HG02678 (cell line): ENCODE measurements at regions not wholly inside any gene's neighbourhood (a gene's known extent, or its start where the extent isn't known, plus 50 kb on each side); places are given as distances from the start of the nearest gene placed in this dataset.
"Not testable (repeated sequence)": the region's sequence is repeated elsewhere in the genome, so short reads cannot be mapped to it uniquely, and the experiment has no call there.

ENCODE experiments used
- ATAC-seq: cut with Tn5 transposase; IDR thresholded peaks from one replicate; pipeline ENCODE4 v1.9.1; 2021; ENCODE audit warnings: mild to moderate bottlenecking, moderate library complexity; ENCODE audit not compliant: unreplicated experiment

DNA sequence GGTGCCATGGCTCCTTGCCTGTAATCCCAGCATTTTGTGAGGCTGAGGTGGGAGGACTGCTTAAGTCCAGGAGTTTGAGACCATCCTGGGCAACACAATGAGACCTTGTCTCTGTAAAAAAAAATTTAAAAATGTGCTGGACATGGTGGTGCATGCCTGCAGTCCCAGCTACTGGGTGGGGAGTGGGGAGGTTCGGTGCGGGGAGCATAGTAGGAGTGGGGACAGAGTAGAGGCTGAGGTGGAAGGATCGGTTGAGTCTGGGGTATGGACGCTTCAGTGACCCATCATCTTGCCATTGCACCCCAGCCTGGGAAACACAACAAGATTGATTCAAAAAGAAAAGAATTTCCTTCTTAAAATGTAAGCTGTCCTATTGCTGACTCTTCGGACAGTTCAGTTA lies 1490.0 kb upstream of the GBE1 start:
- ATAC-seq = no peak

DNA sequence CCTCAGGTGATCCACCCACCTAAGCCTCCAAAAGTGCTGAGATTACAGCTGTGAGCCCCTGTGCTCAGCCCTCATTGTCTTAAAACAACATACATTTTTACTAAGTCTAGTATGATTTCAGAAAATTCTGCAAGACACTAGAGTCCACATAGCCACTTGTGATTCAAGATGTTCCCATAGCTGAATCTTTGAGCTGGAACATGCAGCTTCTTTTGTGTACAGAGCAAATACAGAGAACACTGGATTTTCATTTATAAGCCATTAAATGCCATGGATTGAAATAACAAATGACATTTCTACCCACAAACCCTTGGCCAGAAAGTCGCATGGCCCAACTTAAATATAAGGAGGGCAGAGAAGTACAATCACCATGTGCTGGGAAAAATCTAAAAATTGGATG lies 1489.2 kb upstream of the GBE1 start:
- no peak for ATAC-seq

DNA sequence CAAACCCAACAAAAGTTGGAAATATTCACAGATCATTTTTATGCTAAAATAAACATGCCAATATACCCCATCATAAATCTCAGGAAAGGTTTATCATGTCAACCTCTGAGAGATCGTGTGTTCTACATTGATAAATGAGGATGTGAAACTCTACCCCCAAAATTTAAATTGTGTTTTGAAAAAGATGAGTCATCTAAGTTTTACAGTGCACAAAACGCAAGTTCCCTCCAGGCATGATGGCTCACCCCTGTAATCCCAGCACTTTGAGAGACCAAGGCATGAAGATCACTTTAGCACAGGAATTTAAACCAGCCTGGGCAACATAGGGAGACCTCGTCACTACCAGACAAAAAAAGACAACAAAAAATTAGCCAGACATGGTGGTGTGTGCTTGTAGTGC lies 1487.0 kb upstream of the GBE1 start:
- ATAC-seq = no peak

DNA sequence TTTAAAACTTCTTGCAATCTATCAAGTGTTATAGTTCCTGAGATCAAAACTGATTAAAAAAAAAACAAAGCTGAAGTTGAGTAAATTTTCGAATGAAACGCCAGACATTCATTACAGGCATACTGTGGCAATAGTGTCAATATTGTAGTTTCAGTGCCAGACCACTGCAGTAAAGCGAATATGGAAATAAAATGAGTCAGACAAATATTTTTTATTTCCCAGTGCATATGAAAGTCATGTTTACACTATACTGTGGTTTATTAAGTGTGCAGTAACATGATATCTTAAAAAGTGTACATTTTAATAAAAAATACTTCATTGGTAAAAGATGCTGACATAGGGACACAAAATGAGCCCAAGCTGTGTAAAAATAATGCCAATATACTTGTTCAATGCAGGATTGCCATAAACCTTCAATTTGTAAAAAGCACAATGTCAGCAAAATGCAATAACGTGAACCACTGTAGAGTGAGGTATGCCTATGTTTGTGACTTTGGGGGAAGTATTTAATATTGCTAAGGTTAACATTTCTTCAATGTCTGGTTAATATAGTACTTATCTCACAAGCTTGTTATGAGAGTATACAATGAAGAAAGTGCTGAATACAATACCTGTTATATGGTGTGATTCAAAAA lies 1473.9 kb upstream of the GBE1 start:
- ATAC-seq = no peak

DNA sequence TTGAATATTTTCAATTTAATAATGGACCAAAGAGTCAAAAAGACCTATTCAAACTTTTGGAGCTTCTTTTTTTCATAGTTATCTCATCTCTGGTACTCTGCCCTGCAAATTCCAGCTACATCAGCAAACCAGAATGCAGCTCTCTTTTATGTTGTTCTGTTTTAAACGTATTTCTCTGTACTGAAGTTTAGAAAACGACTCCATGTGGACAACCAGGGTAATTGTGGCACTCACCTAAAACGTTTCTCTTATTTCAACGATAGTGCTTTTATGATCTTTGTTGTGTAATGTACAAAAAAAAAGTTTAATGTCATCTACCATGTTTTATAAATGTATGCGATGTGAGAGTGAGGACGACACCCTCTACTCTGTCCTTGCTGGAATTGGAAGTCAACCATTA lies 1472.3 kb upstream of the GBE1 start:
- no peak for ATAC-seq

DNA sequence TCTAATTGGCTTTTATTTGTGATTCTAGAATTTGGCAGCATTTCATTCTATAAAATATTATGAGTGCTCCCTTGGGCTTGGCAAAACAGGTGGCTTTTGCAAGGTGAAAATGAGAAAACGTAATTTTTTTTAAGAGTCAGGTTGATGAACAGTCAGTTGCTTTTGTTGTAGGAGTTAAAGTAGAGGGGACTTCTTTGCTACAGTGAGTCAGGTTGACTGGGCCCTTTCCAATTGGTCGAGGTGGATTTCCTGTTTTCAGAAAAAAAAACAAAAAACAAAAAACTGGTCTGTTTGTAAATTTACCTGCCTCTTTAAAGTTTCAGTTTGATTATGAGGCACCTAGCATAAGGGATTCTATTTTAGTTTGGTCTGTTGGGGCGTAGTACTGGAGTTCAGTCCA lies 1469.4 kb upstream of the GBE1 start:
- ATAC-seq = no peak

DNA sequence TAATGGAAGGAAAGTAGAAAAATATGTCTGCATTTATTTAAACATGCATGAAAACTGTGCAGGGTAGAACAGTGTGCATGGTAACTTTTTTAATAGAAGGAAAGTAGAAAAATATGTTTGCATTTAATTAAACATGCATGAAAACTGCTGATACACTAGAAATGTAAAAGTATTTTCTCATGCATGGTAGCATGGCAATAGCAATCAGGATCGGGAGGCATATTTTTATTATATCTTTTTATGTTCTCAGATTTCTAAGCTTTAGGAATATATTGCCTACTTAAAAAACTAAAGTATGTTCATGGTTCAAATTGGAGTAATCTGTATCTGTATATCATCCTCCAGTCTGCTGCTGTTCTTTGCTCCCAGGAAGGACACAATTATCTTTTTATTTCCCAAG lies 1468.9 kb upstream of the GBE1 start:
- no peak for ATAC-seq

DNA sequence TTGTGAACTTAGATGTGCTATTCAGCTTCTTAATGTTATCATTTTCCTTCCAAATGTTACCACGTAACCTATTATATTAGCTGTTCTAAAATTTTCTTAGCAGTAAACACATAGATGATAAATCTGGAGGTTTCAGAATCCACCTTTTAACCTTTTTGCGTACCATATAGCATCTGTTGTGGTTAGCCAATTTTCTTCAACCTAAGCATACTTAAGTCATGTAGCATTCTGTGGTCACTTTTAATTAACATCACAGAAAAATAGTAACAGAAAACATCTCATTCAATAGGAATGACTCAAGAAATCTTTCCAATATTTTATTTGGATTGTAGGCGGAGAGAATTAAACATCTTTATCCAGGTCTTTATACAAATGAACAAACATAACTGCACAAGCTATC lies 1465.3 kb upstream of the GBE1 start:
- ATAC-seq = no peak

DNA sequence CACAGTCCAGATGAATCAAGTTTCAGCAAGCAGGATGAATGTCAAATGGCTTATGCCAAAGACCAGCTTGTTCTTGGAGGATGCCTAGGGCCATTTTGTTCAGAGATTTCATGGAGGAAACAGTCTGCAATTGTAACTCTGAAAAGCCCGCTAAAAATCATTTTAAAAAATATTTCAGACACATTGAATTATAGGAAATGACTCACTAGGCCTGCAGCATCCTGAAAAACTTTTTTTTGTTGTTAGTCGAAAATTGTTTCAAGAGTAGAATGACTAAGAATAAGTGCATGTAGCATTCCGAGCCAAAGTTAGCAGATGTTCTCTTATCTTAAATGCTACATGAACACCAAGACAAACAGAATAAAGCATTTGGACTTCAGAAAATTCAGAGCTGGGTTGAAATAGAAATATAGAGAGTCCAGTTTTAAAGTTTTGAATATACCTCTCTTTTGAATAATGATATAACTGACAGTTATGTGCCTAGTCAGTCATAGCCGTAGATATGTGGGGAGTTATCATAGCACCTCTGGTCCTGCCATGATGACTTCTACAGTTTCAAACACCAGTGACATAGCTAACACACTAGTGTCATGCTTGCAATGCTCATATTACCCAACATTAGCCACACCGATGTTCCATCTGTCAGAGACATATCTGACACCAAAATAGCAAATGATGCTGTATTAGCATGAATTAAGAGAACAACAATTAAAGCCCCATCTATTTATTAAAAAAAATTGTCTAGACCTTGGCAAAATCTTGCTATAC lies 1462.8 kb upstream of the GBE1 start:
- ATAC-seq = no peak

DNA sequence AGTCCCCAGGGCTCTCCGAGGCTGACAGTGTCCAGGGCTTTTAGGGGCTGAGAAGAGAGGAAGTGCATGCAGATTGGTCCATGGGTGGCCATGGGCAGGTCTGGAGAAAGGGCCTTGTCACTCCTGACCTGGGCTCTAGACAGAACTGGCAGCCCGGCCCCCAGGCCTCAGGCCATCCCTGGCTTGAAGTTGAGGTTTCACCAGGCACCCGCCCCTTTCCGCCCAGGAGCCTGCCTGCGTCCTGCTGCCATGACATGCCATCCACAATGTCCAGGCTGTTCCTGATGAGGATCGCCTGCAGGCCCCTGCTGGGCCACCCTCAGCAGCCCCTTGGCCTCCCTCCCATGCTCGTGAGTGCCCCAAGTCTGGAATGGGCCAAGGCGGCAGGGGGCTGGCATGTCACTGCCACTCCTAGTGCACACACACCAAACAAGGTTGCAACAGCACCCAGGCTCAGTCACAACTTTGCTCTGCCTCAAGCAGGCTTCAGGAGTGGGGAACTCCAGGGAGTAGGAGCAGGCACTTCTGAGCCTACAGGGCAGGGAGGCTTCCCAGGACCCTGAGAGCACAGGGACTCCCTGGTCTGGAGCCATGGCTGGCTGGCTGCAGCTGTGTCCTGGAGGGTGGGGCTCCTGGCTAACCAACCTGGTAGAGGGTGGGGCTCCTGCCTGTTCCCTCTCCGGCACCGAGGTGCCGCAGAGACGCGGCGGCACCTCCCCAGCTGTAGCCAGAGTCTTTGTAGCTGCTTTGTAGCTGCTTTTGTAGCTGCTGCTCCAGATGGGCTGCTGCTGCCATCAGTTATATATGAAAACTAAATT lies 1457.1 kb upstream of the GBE1 start:
- ATAC-seq = no peak

DNA sequence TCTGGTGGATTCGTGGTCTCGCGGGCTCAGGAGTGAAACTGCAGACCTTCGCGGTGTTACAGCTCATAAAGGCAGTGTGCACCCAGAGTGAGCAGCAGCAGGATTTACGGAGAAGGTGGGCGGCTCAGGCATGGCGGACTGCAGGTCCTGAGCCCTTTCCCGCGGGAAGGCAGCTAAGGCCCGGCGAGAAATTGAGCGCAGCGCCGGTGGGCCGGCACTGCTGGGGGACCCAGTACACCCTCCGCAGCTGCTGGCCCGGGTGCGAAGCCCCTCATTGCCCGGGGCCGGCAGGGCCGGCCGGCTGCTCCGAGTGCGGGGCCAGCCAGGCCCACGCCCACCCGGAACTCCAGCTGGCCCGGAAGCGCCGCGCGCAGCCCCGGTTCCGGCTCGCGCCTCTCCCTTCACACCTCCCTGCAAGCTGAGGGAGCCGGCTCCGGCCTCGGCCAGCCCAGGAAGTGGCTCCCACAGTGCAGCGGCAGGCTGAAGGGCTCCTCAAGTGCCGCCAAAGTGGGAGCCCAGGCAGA lies 1456.2 kb upstream of the GBE1 start:
- ATAC-seq = not testable (repeated sequence)

DNA sequence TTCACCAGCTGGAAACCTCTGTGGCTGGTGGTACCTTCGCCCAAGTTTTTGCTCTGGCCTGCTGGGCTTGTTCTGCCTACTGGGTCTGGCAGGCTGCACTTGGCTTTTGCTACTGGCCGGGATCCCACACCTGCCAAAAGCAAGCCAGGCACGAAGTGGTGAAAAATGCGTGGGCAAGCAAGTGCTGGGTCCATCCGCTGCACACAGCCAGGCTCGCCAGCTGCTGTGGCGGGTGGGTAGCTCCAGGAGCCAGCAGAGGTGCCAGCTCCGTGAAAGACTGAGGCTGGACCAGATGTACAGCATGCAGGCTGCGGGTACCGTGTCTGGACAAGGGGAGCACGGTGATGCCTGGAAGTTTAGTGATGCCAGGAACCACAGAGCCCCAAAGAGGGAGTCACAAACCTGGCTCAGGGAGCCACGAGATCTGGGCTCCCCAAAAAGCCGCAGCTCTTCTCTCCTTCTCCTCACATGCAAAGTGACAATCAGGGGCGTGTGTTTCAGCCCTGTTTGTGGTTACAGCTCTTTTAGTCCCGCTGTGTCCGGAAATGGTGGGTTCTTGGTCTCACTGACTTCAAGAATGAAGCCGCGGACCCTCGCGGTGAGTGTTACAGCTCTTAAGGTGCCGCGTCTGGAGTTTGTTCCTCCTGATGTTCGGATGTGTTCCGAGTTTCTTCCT lies 1455.6 kb upstream of the GBE1 start:
- no peak for ATAC-seq

DNA sequence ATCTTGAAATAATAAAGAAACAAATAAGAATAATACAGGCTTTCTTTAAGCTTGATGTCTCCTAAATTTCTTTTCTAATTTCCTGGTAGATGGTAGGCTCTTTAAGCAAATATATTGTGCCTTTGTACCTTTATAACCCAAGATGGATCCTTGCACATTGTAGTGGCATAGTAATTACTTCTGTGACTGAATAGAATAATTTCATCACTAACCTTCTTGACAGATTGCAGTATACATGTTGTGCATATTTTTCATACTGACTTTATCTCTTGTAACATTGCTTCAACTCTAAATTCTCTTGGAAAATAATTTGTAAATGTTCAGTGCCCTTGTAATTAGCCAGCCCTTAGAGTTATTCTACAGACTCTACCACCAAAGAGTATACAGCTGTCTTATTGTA lies 1433.8 kb upstream of the GBE1 start:
- no peak for ATAC-seq

DNA sequence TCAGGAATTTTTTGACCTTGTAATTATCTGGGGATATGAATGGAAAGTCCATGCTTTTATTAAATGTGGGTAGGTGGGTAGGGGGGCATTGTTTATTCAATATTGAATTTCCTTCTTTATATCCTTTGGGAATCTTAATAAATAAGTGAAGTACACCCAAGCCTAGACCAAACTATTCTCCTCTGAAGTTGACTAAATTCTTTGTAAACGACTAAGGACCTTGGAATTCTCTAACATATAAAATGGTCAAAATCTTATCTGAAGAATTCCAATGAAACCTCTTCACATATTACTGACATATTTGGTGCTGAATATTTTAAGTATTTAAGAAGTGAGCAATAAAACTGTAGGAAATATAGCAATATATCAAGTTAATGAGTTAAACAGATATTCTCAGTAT lies 1432.1 kb upstream of the GBE1 start:
- ATAC-seq = no peak

DNA sequence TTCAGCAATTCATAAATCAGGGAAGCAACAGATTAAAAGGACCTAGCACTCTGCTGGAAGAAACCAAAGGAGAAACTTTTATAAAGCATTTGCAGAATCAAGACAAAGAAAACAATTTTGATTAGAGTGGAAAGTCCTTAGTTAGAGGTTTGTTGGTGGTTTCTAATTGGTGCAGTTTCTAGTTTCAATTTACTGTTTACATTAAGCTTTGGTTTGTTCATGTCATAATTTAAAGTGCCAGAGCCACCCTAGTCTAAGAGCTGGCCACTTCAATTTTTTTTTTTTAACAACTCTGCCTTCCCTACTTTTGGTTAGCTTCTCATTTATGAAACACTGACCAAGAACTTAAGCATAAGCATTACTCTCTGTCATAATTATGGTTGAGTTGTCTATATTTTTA lies 1428.2 kb upstream of the GBE1 start:
- ATAC-seq = no peak

DNA sequence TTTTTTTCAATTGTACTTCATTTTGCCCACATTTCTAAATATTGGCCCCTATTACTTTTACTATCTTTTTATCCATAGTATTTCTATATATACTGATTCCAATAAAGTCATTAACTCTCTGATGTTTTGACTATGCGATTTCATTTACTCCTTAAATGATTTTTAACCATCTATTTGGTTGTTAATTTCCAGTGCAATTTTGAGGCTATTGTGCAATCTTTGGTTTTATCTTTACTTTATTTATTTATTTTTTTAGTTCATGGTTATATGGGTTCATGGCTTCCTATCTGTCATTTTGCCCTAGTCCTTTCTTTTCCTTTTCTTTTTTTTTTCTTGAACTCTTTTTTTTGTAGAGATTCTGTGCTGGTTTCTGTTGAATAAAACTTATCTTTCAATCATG lies 1408.0 kb upstream of the GBE1 start:
- ATAC-seq = no peak

DNA sequence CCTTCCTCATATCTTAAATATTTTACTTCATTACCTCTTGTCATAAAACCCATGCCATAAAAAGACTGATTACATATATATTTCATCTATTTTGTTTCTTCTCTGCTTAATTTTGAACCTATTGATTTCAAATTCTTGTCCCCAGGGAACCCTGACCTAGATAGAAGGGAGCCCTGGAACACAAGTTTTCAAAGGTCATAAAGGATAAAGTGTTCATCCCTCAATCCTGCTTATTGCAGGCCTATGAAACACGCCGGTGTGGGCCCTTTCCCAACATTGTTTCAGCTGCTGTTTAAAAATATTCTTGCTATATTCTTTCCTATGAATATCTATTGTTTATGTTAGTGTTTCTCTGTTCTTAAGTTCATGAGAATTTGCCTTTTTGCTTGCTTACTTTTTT lies 1389.5 kb upstream of the GBE1 start:
- no peak for ATAC-seq

DNA sequence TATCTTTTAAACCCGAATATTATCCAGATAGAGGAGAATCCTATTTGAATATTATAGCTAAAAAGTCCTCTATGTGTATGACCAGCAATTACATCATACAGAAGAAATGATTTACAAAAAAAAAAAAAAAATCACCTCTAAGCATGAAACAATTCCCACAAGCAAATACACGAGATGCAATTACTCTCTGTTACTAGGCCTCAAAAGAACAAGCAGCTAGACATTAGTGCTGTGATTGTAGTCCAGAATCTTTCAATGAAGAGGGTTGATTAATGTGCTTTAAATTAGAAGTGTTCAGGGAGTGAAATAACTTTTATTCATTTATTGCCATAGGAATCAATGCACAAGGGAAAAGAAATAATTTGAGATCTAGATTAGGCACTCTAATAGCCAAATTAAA lies 1379.5 kb upstream of the GBE1 start:
- no peak for ATAC-seq

DNA sequence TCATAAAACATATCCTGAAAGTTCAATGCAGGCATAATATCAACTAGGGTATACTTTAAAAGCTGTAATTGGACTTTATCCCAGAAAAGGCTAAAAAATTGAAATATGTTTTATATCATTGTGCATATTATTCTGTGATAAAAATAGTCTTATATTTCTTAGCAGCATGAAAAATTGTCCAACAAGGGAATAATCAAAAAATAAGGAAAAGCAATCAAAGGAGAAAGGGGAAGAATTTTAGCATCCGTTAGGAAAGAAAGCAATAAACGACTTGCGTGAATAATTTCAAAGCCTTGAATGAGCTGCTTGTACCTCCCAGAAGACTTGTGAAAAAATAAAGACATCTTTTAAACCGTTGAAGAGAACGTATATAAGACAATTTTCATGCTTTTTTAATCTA lies 1369.8 kb upstream of the GBE1 start:
- ATAC-seq = no peak

DNA sequence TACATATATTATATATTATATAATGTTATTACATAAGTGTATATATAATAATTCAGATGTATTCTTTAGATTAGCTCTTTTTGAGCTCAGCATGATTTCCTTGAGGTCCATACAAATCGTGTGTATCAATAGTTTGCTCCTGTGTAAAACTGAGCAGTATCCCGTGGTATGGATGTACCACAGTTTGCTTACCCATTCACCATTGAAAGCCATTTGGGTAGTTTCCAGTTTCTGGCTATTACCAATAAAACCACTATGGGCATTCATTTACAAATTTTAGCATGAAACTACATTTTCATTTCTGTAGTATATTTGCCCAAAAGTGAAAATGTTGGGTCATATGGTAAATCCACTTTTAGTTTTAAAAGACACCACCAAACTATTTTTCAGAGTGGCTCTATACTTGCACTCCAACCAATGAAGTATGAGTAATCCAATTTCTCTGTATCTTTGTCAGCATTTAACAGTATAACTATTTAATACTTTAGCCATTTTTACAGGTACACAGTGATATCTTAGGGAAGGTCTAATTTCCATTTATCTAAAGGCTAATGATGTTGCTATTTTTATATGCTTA lies 1361.4 kb upstream of the GBE1 start:
- ATAC-seq = no peak

DNA sequence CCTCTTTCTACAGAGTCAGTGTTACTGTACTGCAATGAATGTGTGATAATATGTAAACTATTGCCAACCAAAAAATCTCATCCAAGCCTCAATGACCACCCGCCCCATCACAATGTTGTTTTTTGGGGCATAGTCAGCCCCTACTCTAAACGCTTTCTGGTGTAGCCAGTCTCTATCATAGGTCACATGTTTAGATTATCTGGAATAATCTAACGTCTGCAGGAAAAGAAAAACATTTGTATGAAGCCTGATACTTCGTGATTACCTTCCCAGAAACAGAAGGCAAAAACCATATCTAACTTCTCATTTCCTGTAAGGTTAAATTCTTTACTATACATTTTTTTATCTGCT lies 1331.8 kb upstream of the GBE1 start:
- ATAC-seq = no peak
